ENCODE measurements at regions not wholly inside any gene's neighbourhood (a gene's known extent, or its start where the extent isn't known, plus 50 kb on each side); places are given as distances from the start of the nearest gene placed in this dataset.
"Not testable (repeated sequence)": the region's sequence is repeated elsewhere in the genome, so short reads cannot be mapped to it uniquely, and the experiment has no call there.

- Mint-ChIP-seq H3K36me3 (no peaks in the 10 kb centered on the region), H3K4me1 (peaks cover 33 to 42% (median 40%) of the 10 kb centered on the region in 3 donors), H3K27me3 (no peaks in the 10 kb centered on the region), H3K4me3 (peak overlapping the region; percentile 71 to 81 (median 73)), H3K9me3 (peaks cover 5 to 9% (median 6%) of the 10 kb centered on the region in 3 donors), H3K27ac (peak overlapping the region; percentile 76 to 97)
- ATAC-seq (replicated peaks in 1 of 4) (peak; percentile 64 to 73 (median 72)), DNase-seq (peak in 17 of 35 experiments; percentile 1 to 47 (median 8))
- POLR2A ChIA-PET = interaction anchor here in 1 of 2 donors (0.6 kb wide), 1 partner anchor 1637 kb away, joined by 4 read pairs; no protein-coding TSS in a partner anchor
- Histone ChIP-seq H3K27ac (ENCODE audit: low read length) (peak overlapping the region; percentile 2), H3K36me3 (ENCODE audit: control insufficient read depth in 2 of 2, extremely low read depth in 1 of 2, insufficient read depth in 1 of 2, low read length in 1 of 2) (no peaks in the 10 kb centered on the region), H3K4me1 (ENCODE audit: control insufficient read depth in 1 of 2, extremely low read depth in 1 of 2, insufficient read depth in 2 of 2, low read length in 2 of 2) (peaks cover 8 to 28% of the 10 kb centered on the region in 2 experiments), H3K27me3 (replicated peaks in 1 of 2; ENCODE audit: control insufficient read depth in 2 of 2, extremely low read depth in 1 of 2, insufficient read depth in 2 of 2, low read length in 1 of 2) (no peaks in the 10 kb centered on the region), H3K4me3 (ENCODE audit: control insufficient read depth in 1 of 2, extremely low read depth in 1 of 2, low read length in 1 of 2) (peak overlapping the region in 1 of 2 donors; percentile 6), H3K9me3 (no peaks in the 10 kb centered on the region)
- 0% methylated on average over 2 of the region's 6 CpGs for WGBS (ENCODE audit: insufficient coverage)
- CTCF ChIA-PET = interaction anchor here (0.6 kb wide), 5 partner anchors 33 to 758 kb away, joined by 3 to 5 read pairs (median 3); no protein-coding TSS in a partner anchor
These were observed 82.5 kb upstream of the CREB5 start for GRCh38 chr7:28329661-28330363.

DNA sequence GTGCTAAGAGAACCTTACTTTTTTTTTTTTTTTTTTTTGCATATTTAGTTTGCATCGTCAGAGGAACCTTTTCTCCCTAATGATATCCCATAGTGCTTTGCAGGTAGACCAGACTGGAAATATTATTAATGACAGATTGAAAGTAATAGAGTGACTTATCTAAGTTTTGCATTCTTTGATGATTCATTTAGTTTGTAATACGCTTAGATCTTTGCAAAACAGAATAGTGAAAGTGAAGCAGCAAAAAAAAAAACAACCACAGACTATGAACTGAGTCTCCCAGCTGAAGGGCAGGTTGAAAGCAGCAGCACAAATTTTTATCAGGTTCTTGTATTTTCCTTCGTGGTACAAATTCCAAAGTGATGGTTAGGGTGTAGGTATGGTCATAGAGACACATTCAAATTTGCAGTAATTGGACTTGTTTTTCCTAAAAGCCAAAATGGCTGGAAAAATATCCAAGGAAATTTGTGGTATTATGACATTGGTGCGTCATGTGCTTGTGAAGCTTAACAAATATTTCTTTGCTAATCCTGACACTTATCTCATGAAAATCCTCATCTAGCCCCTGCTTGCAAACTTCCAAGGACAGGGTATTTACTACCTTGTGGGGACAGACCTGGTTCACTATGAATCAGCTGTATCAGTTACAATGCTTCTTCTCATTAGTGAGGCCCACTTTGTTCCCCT lies 81.8 kb upstream of the CREB5 start:
- H3K4me3 ChIP-seq (ENCODE audit: control insufficient read depth in 1 of 2, extremely low read depth in 1 of 2, low read length in 1 of 2) = peak overlapping the region in 1 of 2 donors; percentile 6
- no peaks in the 10 kb centered on the region for H3K27me3 ChIP-seq (replicated peaks in 1 of 2; ENCODE audit: control insufficient read depth in 2 of 2, extremely low read depth in 1 of 2, insufficient read depth in 2 of 2, low read length in 1 of 2)

DNA sequence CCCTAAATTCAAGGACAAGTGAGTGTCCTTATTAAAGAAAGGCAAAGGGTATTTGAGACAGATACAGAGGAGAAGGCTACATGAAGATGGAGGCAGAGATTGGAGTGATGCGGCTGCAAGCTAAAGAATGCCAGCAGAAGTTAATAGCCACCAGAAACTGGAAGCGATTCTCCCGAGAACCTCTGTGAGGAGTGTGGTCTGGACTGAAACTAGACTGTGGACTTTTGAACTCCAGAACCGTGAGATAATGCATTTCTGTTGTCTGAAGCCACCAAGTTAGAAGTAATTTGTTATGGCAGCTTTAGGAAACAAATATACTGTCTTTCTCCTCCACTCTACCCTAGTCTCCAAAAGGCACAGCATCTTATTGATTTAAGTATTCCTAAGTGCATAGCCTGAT lies 80.3 kb upstream of the CREB5 start:
- DNase-seq (no peak), ATAC-seq (replicated peaks in 1 of 4) (no peak)
- 50% methylated on average over 2 of the region's 4 CpGs for WGBS (ENCODE audit: insufficient coverage)
- POLR2A ChIA-PET = interaction anchor here in 1 of 2 donors (0.6 kb wide), 2 partner anchors 17 to 285 kb away, joined by 3 read pairs; no protein-coding TSS in a partner anchor
- peaks cover 33 to 42% (median 40%) of the 10 kb centered on the region in 3 donors for H3K4me1 Mint-ChIP-seq
- Histone ChIP-seq H3K4me1 (ENCODE audit: control insufficient read depth in 1 of 2, extremely low read depth in 1 of 2, insufficient read depth in 2 of 2, low read length in 2 of 2) (peaks cover 8 to 28% of the 10 kb centered on the region in 2 experiments), H3K27ac (ENCODE audit: low read length) (no peak overlapping the region), H3K36me3 (ENCODE audit: control insufficient read depth in 2 of 2, extremely low read depth in 1 of 2, insufficient read depth in 1 of 2, low read length in 1 of 2) (no peaks in the 10 kb centered on the region), H3K9me3 (no peaks in the 10 kb centered on the region), H3K4me3 (ENCODE audit: control insufficient read depth in 1 of 2, extremely low read depth in 1 of 2, low read length in 1 of 2) (no peak overlapping the region), H3K27me3 (replicated peaks in 1 of 2; ENCODE audit: control insufficient read depth in 2 of 2, extremely low read depth in 1 of 2, insufficient read depth in 2 of 2, low read length in 1 of 2) (no peaks in the 10 kb centered on the region)
- H3K27ac Mint-ChIP-seq = no peak overlapping the region
- no peaks in the 10 kb centered on the region for H3K36me3 Mint-ChIP-seq
- CTCF ChIA-PET = interaction anchor here in 1 of 2 donors (0.6 kb wide), 1 partner anchor 146 kb away, joined by 4 read pairs; no protein-coding TSS in a partner anchor
- H3K9me3 Mint-ChIP-seq = peaks cover 5 to 9% (median 6%) of the 10 kb centered on the region in 3 donors
- H3K27me3 Mint-ChIP-seq = no peaks in the 10 kb centered on the region
- H3K4me3 Mint-ChIP-seq = no peak overlapping the region

More for the DNA sequence above, 81.8 kb upstream of the CREB5 start:
- 0% methylated on average over 1 of the region's 4 CpGs for WGBS (ENCODE audit: insufficient coverage)
- ChIA-PET POLR2A (interaction anchor here in 1 of 2 donors (0.6 kb wide), 1 partner anchor 1636 kb away, joined by 4 read pairs; no protein-coding TSS in a partner anchor), CTCF (interaction anchor here (0.6 kb wide), 5 partner anchors 32 to 757 kb away, joined by 3 to 5 read pairs (median 3); no protein-coding TSS in a partner anchor)
- DNase-seq (peak in 1 of 35 experiments; percentile 28), ATAC-seq (replicated peaks in 1 of 4) (peak; percentile 41 to 52 (median 50))
- H3K4me1 Mint-ChIP-seq = peaks cover 33 to 42% (median 40%) of the 10 kb centered on the region in 3 donors
- H3K36me3 Mint-ChIP-seq = no peaks in the 10 kb centered on the region
- H3K27me3 Mint-ChIP-seq = no peaks in the 10 kb centered on the region
- Histone ChIP-seq H3K36me3 (ENCODE audit: control insufficient read depth in 2 of 2, extremely low read depth in 1 of 2, insufficient read depth in 1 of 2, low read length in 1 of 2) (no peaks in the 10 kb centered on the region), H3K27ac (ENCODE audit: low read length) (peak overlapping the region; percentile 25), H3K9me3 (no peaks in the 10 kb centered on the region), H3K4me1 (ENCODE audit: control insufficient read depth in 1 of 2, extremely low read depth in 1 of 2, insufficient read depth in 2 of 2, low read length in 2 of 2) (peaks cover 8 to 28% of the 10 kb centered on the region in 2 experiments)
- H3K9me3 Mint-ChIP-seq = peaks cover 5 to 9% (median 6%) of the 10 kb centered on the region in 3 donors
- peak overlapping the region; percentile 71 to 81 (median 73) for H3K4me3 Mint-ChIP-seq
- peak overlapping the region; percentile 76 to 97 for H3K27ac Mint-ChIP-seq

DNA sequence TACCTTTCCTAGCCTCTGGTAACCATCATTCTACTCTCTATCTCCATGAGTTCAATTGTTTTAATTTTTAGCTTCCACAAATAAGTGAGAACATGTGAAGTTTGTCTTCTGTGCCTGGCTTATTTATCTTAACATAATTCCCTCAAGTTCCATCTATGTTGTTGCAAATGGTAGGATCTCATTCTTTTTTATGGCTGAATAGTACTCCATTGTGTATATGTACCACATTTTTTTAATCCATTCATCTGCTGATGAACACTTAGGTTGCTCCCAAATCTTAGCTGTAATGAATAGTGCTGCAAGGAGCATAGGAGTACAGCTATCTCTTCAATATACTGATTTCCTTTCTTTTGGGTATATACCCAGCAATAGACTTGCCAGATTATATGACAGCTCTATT lies 78.8 kb upstream of the CREB5 start:
- peaks cover 21 to 29% (median 29%) of the 10 kb centered on the region in 3 donors for H3K4me1 Mint-ChIP-seq
- POLR2A ChIA-PET; H3K27ac Mint-ChIP-seq; H3K27me3 Mint-ChIP-seq; H3K27me3 ChIP-seq (replicated peaks in 1 of 2; ENCODE audit: control insufficient read depth in 2 of 2, extremely low read depth in 1 of 2, insufficient read depth in 2 of 2, low read length in 1 of 2); DNase-seq; H3K36me3 ChIP-seq (ENCODE audit: control insufficient read depth in 2 of 2, extremely low read depth in 1 of 2, insufficient read depth in 1 of 2, low read length in 1 of 2); H3K36me3 Mint-ChIP-seq; H3K9me3 Mint-ChIP-seq; H3K9me3 ChIP-seq; ATAC-seq (replicated peaks in 1 of 4); H3K27ac ChIP-seq (ENCODE audit: low read length); H3K4me3 ChIP-seq (ENCODE audit: control insufficient read depth in 1 of 2, extremely low read depth in 1 of 2, low read length in 1 of 2); H3K4me3 Mint-ChIP-seq: not testable (repeated sequence)
- H3K4me1 ChIP-seq (ENCODE audit: control insufficient read depth in 1 of 2, extremely low read depth in 1 of 2, insufficient read depth in 2 of 2, low read length in 2 of 2) = peaks cover 8 to 16% of the 10 kb centered on the region in 2 experiments
- CTCF ChIA-PET = interaction anchor here in 1 of 2 donors (0.5 kb wide), 1 partner anchor 56 kb away, joined by 3 read pairs; no protein-coding TSS in a partner anchor

DNA sequence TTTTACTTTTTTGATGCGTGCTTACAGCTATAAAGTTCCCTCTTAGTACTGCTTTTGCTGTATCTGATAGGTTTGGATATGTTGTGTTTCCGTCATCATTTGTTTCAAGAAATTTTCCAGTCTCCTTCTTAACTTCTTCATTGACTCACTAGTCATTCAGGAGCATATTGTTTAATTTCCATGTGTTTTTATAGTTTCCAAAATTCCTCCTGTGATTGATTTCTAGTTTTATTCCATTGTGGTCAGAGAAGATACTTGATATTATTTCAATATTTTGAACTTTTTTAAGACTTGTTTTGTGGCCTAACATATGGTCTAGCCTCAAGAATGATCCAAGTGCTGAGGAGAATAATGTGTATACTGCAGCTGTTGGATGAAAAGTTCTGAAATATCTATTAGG lies 75.5 kb upstream of the CREB5 start:
- no peak for ATAC-seq (replicated peaks in 1 of 4)
- H3K36me3 Mint-ChIP-seq = no peaks in the 10 kb centered on the region

GRCh38 chr7:28338041-28338440 lies 74.3 kb upstream of the CREB5 start:
- POLR2A ChIA-PET = no interaction called here
- no peak for ATAC-seq (replicated peaks in 1 of 4)
- Histone ChIP-seq H3K4me3 (ENCODE audit: control insufficient read depth in 1 of 2, extremely low read depth in 1 of 2, low read length in 1 of 2) (no peak overlapping the region), H3K4me1 (ENCODE audit: control insufficient read depth in 1 of 2, extremely low read depth in 1 of 2, insufficient read depth in 2 of 2, low read length in 2 of 2) (no peaks in the 10 kb centered on the region), H3K27me3 (replicated peaks in 1 of 2; ENCODE audit: control insufficient read depth in 2 of 2, extremely low read depth in 1 of 2, insufficient read depth in 2 of 2, low read length in 1 of 2) (peaks cover 0 to 6% of the 10 kb centered on the region in 2 experiments), H3K27ac (ENCODE audit: low read length) (no peak overlapping the region), H3K9me3 (no peaks in the 10 kb centered on the region), H3K36me3 (ENCODE audit: control insufficient read depth in 2 of 2, extremely low read depth in 1 of 2, insufficient read depth in 1 of 2, low read length in 1 of 2) (no peaks in the 10 kb centered on the region)
- Mint-ChIP-seq H3K36me3 (no peaks in the 10 kb centered on the region), H3K27me3 (peaks cover 0 to 7% of the 10 kb centered on the region in 2 donors), H3K4me3 (no peak overlapping the region), H3K9me3 (peaks cover 0 to 9% (median 5%) of the 10 kb centered on the region in 3 donors), H3K4me1 (no peaks in the 10 kb centered on the region), H3K27ac (no peak overlapping the region)
- CTCF ChIA-PET = no interaction called here
- DNase-seq = no peak
- WGBS (ENCODE audit: insufficient coverage) = no CpG with 5 or more reads among the region's 3 CpGs

More for the DNA sequence above, 75.5 kb upstream of the CREB5 start:
- H3K4me3 Mint-ChIP-seq = no peak overlapping the region
- Histone ChIP-seq H3K4me3 (ENCODE audit: control insufficient read depth in 1 of 2, extremely low read depth in 1 of 2, low read length in 1 of 2) (no peak overlapping the region), H3K4me1 (ENCODE audit: control insufficient read depth in 1 of 2, extremely low read depth in 1 of 2, insufficient read depth in 2 of 2, low read length in 2 of 2) (no peaks in the 10 kb centered on the region), H3K9me3 (no peaks in the 10 kb centered on the region), H3K27me3 (replicated peaks in 1 of 2; ENCODE audit: control insufficient read depth in 2 of 2, extremely low read depth in 1 of 2, insufficient read depth in 2 of 2, low read length in 1 of 2) (peaks cover 0 to 6% of the 10 kb centered on the region in 2 experiments), H3K36me3 (ENCODE audit: control insufficient read depth in 2 of 2, extremely low read depth in 1 of 2, insufficient read depth in 1 of 2, low read length in 1 of 2) (no peaks in the 10 kb centered on the region), H3K27ac (ENCODE audit: low read length) (no peak overlapping the region)
- no peak overlapping the region for H3K27ac Mint-ChIP-seq
- ChIA-PET POLR2A (no interaction called here), CTCF (no interaction called here)
- no peaks in the 10 kb centered on the region for H3K4me1 Mint-ChIP-seq
- no peak for DNase-seq
- WGBS (ENCODE audit: insufficient coverage) = no CpG with 5 or more reads among the region's 2 CpGs
- peaks cover 0 to 7% of the 10 kb centered on the region in 2 donors for H3K27me3 Mint-ChIP-seq
- H3K9me3 Mint-ChIP-seq = peaks cover 0 to 9% (median 5%) of the 10 kb centered on the region in 3 donors
